ENCODE measurements at regions not wholly inside any gene's neighbourhood (a gene's known extent, or its start where the extent isn't known, plus 50 kb on each side); places are given as distances from the start of the nearest gene placed in this dataset.
"Not testable (repeated sequence)": the region's sequence is repeated elsewhere in the genome, so short reads cannot be mapped to it uniquely, and the experiment has no call there.

- Histone ChIP-seq H3K9me3 (ENCODE audit: control insufficient read depth in 2 of 2, low read length in 2 of 2) (no peaks in the 10 kb centered on the region), H3K27me3 (ENCODE audit: control insufficient read depth in 2 of 2, insufficient read depth in 2 of 2, low read length in 2 of 2) (no peaks in the 10 kb centered on the region), H3K9ac (ENCODE audit: low read depth in 1 of 2, low read length in 2 of 2) (no peak overlapping the region), H3K36me3 (ENCODE audit: control insufficient read depth in 2 of 2, insufficient read depth in 2 of 2, low read length in 2 of 2) (no peaks in the 10 kb centered on the region), H3K27ac (ENCODE audit: low read depth in 2 of 2, low read length in 2 of 2) (peak overlapping the region in 1 of 2 donors; percentile 11), H3K4me3 (ENCODE audit: low read length in 2 of 2) (no peak overlapping the region), H3K4me1 (ENCODE audit: control insufficient read depth in 2 of 2, insufficient read depth in 2 of 2, low read length in 2 of 2) (no peaks in the 10 kb centered on the region)
Measured at GRCh38 chr2:224126440-224126839, 87.4 kb upstream of the SERPINE2 start.

- no peaks in the 10 kb centered on the region for H3K27me3 ChIP-seq (ENCODE audit: control insufficient read depth in 2 of 2, insufficient read depth in 2 of 2, low read length in 2 of 2)
- no peaks in the 10 kb centered on the region for H3K4me1 ChIP-seq (ENCODE audit: control insufficient read depth in 2 of 2, insufficient read depth in 2 of 2, low read length in 2 of 2)
- H3K27ac ChIP-seq (ENCODE audit: low read depth in 2 of 2, low read length in 2 of 2), result no peak overlapping the region
- no peak overlapping the region for H3K9ac ChIP-seq (ENCODE audit: low read depth in 1 of 2, low read length in 2 of 2)
- no peaks in the 10 kb centered on the region for H3K9me3 ChIP-seq (ENCODE audit: control insufficient read depth in 2 of 2, low read length in 2 of 2)
- no peak overlapping the region for H3K4me3 ChIP-seq (ENCODE audit: low read length in 2 of 2)
- H3K36me3 ChIP-seq (ENCODE audit: control insufficient read depth in 2 of 2, insufficient read depth in 2 of 2, low read length in 2 of 2), result no peaks in the 10 kb centered on the region
Measured at GRCh38 chr2:224126003-224126402, 86.9 kb upstream of the SERPINE2 start.

- Histone ChIP-seq H3K9ac (ENCODE audit: low read depth in 1 of 2, low read length in 2 of 2) (no peak overlapping the region), H3K27me3 (ENCODE audit: control insufficient read depth in 2 of 2, insufficient read depth in 2 of 2, low read length in 2 of 2) (no peaks in the 10 kb centered on the region), H3K27ac (ENCODE audit: low read depth in 2 of 2, low read length in 2 of 2) (no peak overlapping the region), H3K4me1 (ENCODE audit: control insufficient read depth in 2 of 2, insufficient read depth in 2 of 2, low read length in 2 of 2) (no peaks in the 10 kb centered on the region), H3K9me3 (ENCODE audit: control insufficient read depth in 2 of 2, low read length in 2 of 2) (no peaks in the 10 kb centered on the region), H3K36me3 (ENCODE audit: control insufficient read depth in 2 of 2, insufficient read depth in 2 of 2, low read length in 2 of 2) (no peaks in the 10 kb centered on the region), H3K4me3 (ENCODE audit: low read length in 2 of 2) (no peak overlapping the region)
Measured at GRCh38 chr2:224122542-224122941, 83.5 kb upstream of the SERPINE2 start.

GRCh38 chr2:224121406-224122067 is 82.5 kb upstream of the SERPINE2 start:
- H3K27ac ChIP-seq (ENCODE audit: low read depth in 2 of 2, low read length in 2 of 2), result no peak overlapping the region
- no peaks in the 10 kb centered on the region for H3K9me3 ChIP-seq (ENCODE audit: control insufficient read depth in 2 of 2, low read length in 2 of 2)
- no peaks in the 10 kb centered on the region for H3K4me1 ChIP-seq (ENCODE audit: control insufficient read depth in 2 of 2, insufficient read depth in 2 of 2, low read length in 2 of 2)
- H3K36me3 ChIP-seq (ENCODE audit: control insufficient read depth in 2 of 2, insufficient read depth in 2 of 2, low read length in 2 of 2), result no peaks in the 10 kb centered on the region
- H3K9ac ChIP-seq (ENCODE audit: low read depth in 1 of 2, low read length in 2 of 2), result no peak overlapping the region
- H3K4me3 ChIP-seq (ENCODE audit: low read length in 2 of 2), result no peak overlapping the region
- no peaks in the 10 kb centered on the region for H3K27me3 ChIP-seq (ENCODE audit: control insufficient read depth in 2 of 2, insufficient read depth in 2 of 2, low read length in 2 of 2)

GRCh38 chr2:224120986-224121385 is 81.9 kb upstream of the SERPINE2 start:
- no peaks in the 10 kb centered on the region for H3K36me3 ChIP-seq (ENCODE audit: control insufficient read depth in 2 of 2, insufficient read depth in 2 of 2, low read length in 2 of 2)
- H3K27me3 ChIP-seq (ENCODE audit: control insufficient read depth in 2 of 2, insufficient read depth in 2 of 2, low read length in 2 of 2), result no peaks in the 10 kb centered on the region
- no peak overlapping the region for H3K4me3 ChIP-seq (ENCODE audit: low read length in 2 of 2)
- no peaks in the 10 kb centered on the region for H3K9me3 ChIP-seq (ENCODE audit: control insufficient read depth in 2 of 2, low read length in 2 of 2)
- no peak overlapping the region for H3K9ac ChIP-seq (ENCODE audit: low read depth in 1 of 2, low read length in 2 of 2)
- no peaks in the 10 kb centered on the region for H3K4me1 ChIP-seq (ENCODE audit: control insufficient read depth in 2 of 2, insufficient read depth in 2 of 2, low read length in 2 of 2)
- H3K27ac ChIP-seq (ENCODE audit: low read depth in 2 of 2, low read length in 2 of 2), result no peak overlapping the region

GRCh38 chr2:224119846-224120245 is 80.8 kb upstream of the SERPINE2 start:
- H3K4me1 ChIP-seq (ENCODE audit: control insufficient read depth in 2 of 2, insufficient read depth in 2 of 2, low read length in 2 of 2); H3K9me3 ChIP-seq (ENCODE audit: control insufficient read depth in 2 of 2, low read length in 2 of 2); H3K9ac ChIP-seq (ENCODE audit: low read depth in 1 of 2, low read length in 2 of 2); H3K36me3 ChIP-seq (ENCODE audit: control insufficient read depth in 2 of 2, insufficient read depth in 2 of 2, low read length in 2 of 2); H3K27me3 ChIP-seq (ENCODE audit: control insufficient read depth in 2 of 2, insufficient read depth in 2 of 2, low read length in 2 of 2); H3K4me3 ChIP-seq (ENCODE audit: low read length in 2 of 2); H3K27ac ChIP-seq (ENCODE audit: low read depth in 2 of 2, low read length in 2 of 2): not testable (repeated sequence)

- H3K9me3 ChIP-seq (ENCODE audit: control insufficient read depth in 2 of 2, low read length in 2 of 2), result no peaks in the 10 kb centered on the region
- H3K4me3 ChIP-seq (ENCODE audit: low read length in 2 of 2), result no peak overlapping the region
- H3K36me3 ChIP-seq (ENCODE audit: control insufficient read depth in 2 of 2, insufficient read depth in 2 of 2, low read length in 2 of 2), result no peaks in the 10 kb centered on the region
- H3K9ac ChIP-seq (ENCODE audit: low read depth in 1 of 2, low read length in 2 of 2), result no peak overlapping the region
- H3K4me1 ChIP-seq (ENCODE audit: control insufficient read depth in 2 of 2, insufficient read depth in 2 of 2, low read length in 2 of 2), result no peaks in the 10 kb centered on the region
- H3K27ac ChIP-seq (ENCODE audit: low read depth in 2 of 2, low read length in 2 of 2), result no peak overlapping the region
- H3K27me3 ChIP-seq (ENCODE audit: control insufficient read depth in 2 of 2, insufficient read depth in 2 of 2, low read length in 2 of 2), result no peaks in the 10 kb centered on the region
Measured at GRCh38 chr2:224114428-224114827, 75.3 kb upstream of the SERPINE2 start.

GRCh38 chr2:224113930-224114329 is 74.8 kb upstream of the SERPINE2 start:
- H3K4me1 ChIP-seq (ENCODE audit: control insufficient read depth in 2 of 2, insufficient read depth in 2 of 2, low read length in 2 of 2); H3K27me3 ChIP-seq (ENCODE audit: control insufficient read depth in 2 of 2, insufficient read depth in 2 of 2, low read length in 2 of 2); H3K36me3 ChIP-seq (ENCODE audit: control insufficient read depth in 2 of 2, insufficient read depth in 2 of 2, low read length in 2 of 2); H3K4me3 ChIP-seq (ENCODE audit: low read length in 2 of 2); H3K9ac ChIP-seq (ENCODE audit: low read depth in 1 of 2, low read length in 2 of 2); H3K9me3 ChIP-seq (ENCODE audit: control insufficient read depth in 2 of 2, low read length in 2 of 2); H3K27ac ChIP-seq (ENCODE audit: low read depth in 2 of 2, low read length in 2 of 2): not testable (repeated sequence)

GRCh38 chr2:224111576-224111975 is 72.5 kb upstream of the SERPINE2 start:
- Histone ChIP-seq H3K4me3 (ENCODE audit: low read length in 2 of 2) (no peak overlapping the region), H3K9ac (ENCODE audit: low read depth in 1 of 2, low read length in 2 of 2) (no peak overlapping the region), H3K27ac (ENCODE audit: low read depth in 2 of 2, low read length in 2 of 2) (no peak overlapping the region), H3K4me1 (ENCODE audit: control insufficient read depth in 2 of 2, insufficient read depth in 2 of 2, low read length in 2 of 2) (no peaks in the 10 kb centered on the region), H3K27me3 (ENCODE audit: control insufficient read depth in 2 of 2, insufficient read depth in 2 of 2, low read length in 2 of 2) (no peaks in the 10 kb centered on the region), H3K36me3 (ENCODE audit: control insufficient read depth in 2 of 2, insufficient read depth in 2 of 2, low read length in 2 of 2) (no peaks in the 10 kb centered on the region), H3K9me3 (ENCODE audit: control insufficient read depth in 2 of 2, low read length in 2 of 2) (no peaks in the 10 kb centered on the region)

- H3K4me3 ChIP-seq (ENCODE audit: low read length in 2 of 2), result no peak overlapping the region
- no peaks in the 10 kb centered on the region for H3K27me3 ChIP-seq (ENCODE audit: control insufficient read depth in 2 of 2, insufficient read depth in 2 of 2, low read length in 2 of 2)
- no peaks in the 10 kb centered on the region for H3K4me1 ChIP-seq (ENCODE audit: control insufficient read depth in 2 of 2, insufficient read depth in 2 of 2, low read length in 2 of 2)
- H3K9me3 ChIP-seq (ENCODE audit: control insufficient read depth in 2 of 2, low read length in 2 of 2), result no peaks in the 10 kb centered on the region
- H3K36me3 ChIP-seq (ENCODE audit: control insufficient read depth in 2 of 2, insufficient read depth in 2 of 2, low read length in 2 of 2), result no peaks in the 10 kb centered on the region
- no peak overlapping the region for H3K27ac ChIP-seq (ENCODE audit: low read depth in 2 of 2, low read length in 2 of 2)
- H3K9ac ChIP-seq (ENCODE audit: low read depth in 1 of 2, low read length in 2 of 2), result no peak overlapping the region
Measured at GRCh38 chr2:224110811-224111210, 71.7 kb upstream of the SERPINE2 start.

GRCh38 chr2:224109751-224110150 is 70.7 kb upstream of the SERPINE2 start:
- no peaks in the 10 kb centered on the region for H3K4me1 ChIP-seq (ENCODE audit: control insufficient read depth in 2 of 2, insufficient read depth in 2 of 2, low read length in 2 of 2)
- no peaks in the 10 kb centered on the region for H3K36me3 ChIP-seq (ENCODE audit: control insufficient read depth in 2 of 2, insufficient read depth in 2 of 2, low read length in 2 of 2)
- H3K27ac ChIP-seq (ENCODE audit: low read depth in 2 of 2, low read length in 2 of 2), result no peak overlapping the region
- H3K4me3 ChIP-seq (ENCODE audit: low read length in 2 of 2), result no peak overlapping the region
- no peak overlapping the region for H3K9ac ChIP-seq (ENCODE audit: low read depth in 1 of 2, low read length in 2 of 2)
- H3K27me3 ChIP-seq (ENCODE audit: control insufficient read depth in 2 of 2, insufficient read depth in 2 of 2, low read length in 2 of 2), result no peaks in the 10 kb centered on the region
- H3K9me3 ChIP-seq (ENCODE audit: control insufficient read depth in 2 of 2, low read length in 2 of 2), result no peaks in the 10 kb centered on the region
